Lung (tissue), 11 donors: ENCODE measurements at regions not wholly inside any gene's neighbourhood (a gene's known extent, or its start where the extent isn't known, plus 50 kb on each side); places are given as distances from the start of the nearest gene placed in this dataset.

Source experiments
- ATAC-seq: fragments of 200-7000 bp; cut with Tn5 transposase; one replicate; pipeline ENCODE4 v1.9.1; 2020; ENCODE audit warnings: moderate number of reproducible peaks; ENCODE audit not compliant: insufficient read depth, low FRiP score
- DNase-seq, 3 donors: peaks; one replicate each; pipeline ENCODE4 v3.0.0-alpha.2; 2013 to 2017
- H3K27ac ChIP-seq, 2 donors: one replicate each; pipeline ENCODE4 v1.5.1; 2013; ENCODE audit warnings: mild to moderate bottlenecking in 2 of 2, moderate library complexity in 2 of 2, control low read depth in 1 of 2, inconsistent platforms in 1 of 2, low read depth in 1 of 2, low read length in 1 of 2
- H3K27me3 ChIP-seq, 3 donors: one replicate each; pipeline ENCODE4 v1.5.1; 2013; ENCODE audit warnings: low read length in 2 of 3; ENCODE audit not compliant: control insufficient read depth in 3 of 3, insufficient read depth in 3 of 3
- H3K36me3 ChIP-seq, 4 donors: one replicate each; pipeline ENCODE4 v1.5.1; 2013; ENCODE audit warnings: low read length in 4 of 4, mild to moderate bottlenecking in 1 of 4, moderate library complexity in 1 of 4; ENCODE audit not compliant: control insufficient read depth in 4 of 4, insufficient read depth in 4 of 4
- H3K4me1 ChIP-seq, 5 donors: one replicate each; pipeline ENCODE4 v1.5.1; 2013; ENCODE audit warnings: low read length in 5 of 5, mild to moderate bottlenecking in 2 of 5, moderate library complexity in 1 of 5; ENCODE audit not compliant: control insufficient read depth in 5 of 5, insufficient read depth in 5 of 5
- H3K4me3 ChIP-seq: one replicate; pipeline ENCODE4 v1.5.1; 2013; ENCODE audit warnings: mild to moderate bottlenecking, control low read depth, moderate library complexity
- H3K9ac ChIP-seq, 2 donors: one replicate each; pipeline ENCODE4 v1.5.1; 2013; ENCODE audit warnings: low read length in 2 of 2, control low read depth in 1 of 2; ENCODE audit not compliant: insufficient read depth in 1 of 2
- H3K9me3 ChIP-seq, 4 donors: one replicate each; pipeline ENCODE4 v1.5.1; 2013; ENCODE audit warnings: low read length in 3 of 4, mild to moderate bottlenecking in 1 of 4, moderate library complexity in 1 of 4; ENCODE audit not compliant: control insufficient read depth in 4 of 4, insufficient read depth in 3 of 4
- CTCF ChIP-seq: IDR thresholded peaks from 2 replicates; pipeline ENCODE4 v1.5.1; 2012; ENCODE audit warnings: mild to moderate bottlenecking; ENCODE audit errors: control extremely low read depth, extremely low read depth
- WGBS, 2 donors: extraction: QIAGEN DNeasy Blood & Tissue Kit; methylation state at CpG; one replicate each; pipeline ENCODE4 v1.1.7; 2013; 5-methylcytosine and 5-hydroxymethylcytosine counted together
- donor health status: control.
- donor health status: control.
- donor health status: Bipolar disorder and iron deficiency.
- donor health status: healthy.
- donor health status: DM: yes; HTN: yes; CAD: no.

GRCh38 chr3:42037318-42037945, 53.7 kb upstream of the TRAK1 start:
- 92 to 97% methylated on average over 4 of the region's 4 CpGs for WGBS, 2 donors
- H3K4me3 ChIP-seq, result no peak overlapping the region
- peaks cover 11 to 47% (median 15%) of the 10 kb centered on the region in 5 donors for H3K4me1 ChIP-seq

DNA sequence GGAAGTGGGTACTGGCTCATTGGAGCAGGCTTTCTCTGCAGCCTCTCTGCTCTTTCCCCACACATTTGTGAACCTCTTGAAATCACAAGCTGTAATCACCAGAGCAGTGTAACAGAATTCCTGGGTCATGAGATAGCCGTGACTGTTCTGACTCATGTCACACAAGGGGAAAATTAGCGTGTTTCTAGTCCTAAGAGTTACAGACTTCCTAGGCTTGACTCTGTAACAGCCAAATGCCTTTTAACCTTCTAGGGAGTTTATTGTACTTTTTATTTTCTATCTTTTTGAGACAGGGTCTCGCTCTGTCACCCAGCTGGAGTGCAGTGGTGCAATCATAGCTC, 54.7 kb upstream of the TRAK1 start:
- WGBS, 2 donors, result 51 to 67% methylated on average over 3 of the region's 3 CpGs
- ATAC-seq, result peak; percentile 60

More at GRCh38 chr3:42037318-42037945, 53.7 kb upstream of the TRAK1 start:
- H3K27ac ChIP-seq, result peak overlapping the region; percentile 79 to 85
- TF ChIP-seq CTCF, result no peak
- H3K9ac ChIP-seq, result no peak overlapping the region
- ATAC-seq (no peak), DNase-seq (no peak)
- H3K9me3 ChIP-seq, result no peaks in the 10 kb centered on the region
- peaks cover 0 to 6% (median 0%) of the 10 kb centered on the region in 4 donors for H3K36me3 ChIP-seq
- H3K27me3 ChIP-seq, result no peaks in the 10 kb centered on the region

DNA sequence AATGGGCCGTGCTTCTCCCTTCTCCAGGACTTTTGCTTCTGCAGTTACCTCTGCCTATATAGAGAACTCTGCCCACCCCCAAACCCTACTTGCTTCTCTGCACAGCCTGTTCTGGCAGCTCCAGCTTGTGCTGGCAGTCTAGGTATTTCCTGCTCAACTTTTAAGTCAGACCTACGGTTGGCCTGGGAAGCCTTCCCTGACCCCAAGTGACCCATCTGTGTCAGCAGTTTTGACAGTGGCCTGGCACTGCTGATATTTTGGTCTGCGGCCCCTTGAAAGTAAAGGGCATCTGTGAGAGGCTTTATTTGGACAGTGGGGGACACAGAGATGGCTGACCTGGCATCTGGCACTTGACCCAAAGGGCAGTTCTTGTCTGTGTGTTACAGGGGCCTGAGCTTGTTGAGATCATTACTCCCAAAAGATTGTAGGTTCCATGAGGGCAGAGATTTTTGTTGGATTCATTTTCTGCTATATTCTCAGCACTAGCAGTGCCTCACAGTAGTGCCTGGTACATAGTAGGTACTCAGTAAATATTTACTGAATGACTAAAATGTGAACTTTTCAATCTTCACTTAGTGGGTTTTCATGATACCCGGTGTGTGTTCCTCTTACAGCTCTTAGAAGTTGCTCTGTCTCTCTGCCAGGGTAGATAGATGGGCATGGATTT, 55.2 kb upstream of the TRAK1 start:
- H3K4me1 ChIP-seq, result peaks cover 17 to 55% (median 22%) of the 10 kb centered on the region in 5 donors
- H3K4me3 ChIP-seq, result no peak overlapping the region
- DNase-seq (no peak), ATAC-seq (no peak)
- WGBS, 2 donors, result 50 to 66% methylated on average over 4 of the region's 4 CpGs
- H3K36me3 ChIP-seq, result peaks cover 0 to 6% (median 0%) of the 10 kb centered on the region in 4 donors
- peak overlapping the region in 1 of 2 donors; percentile 35 for H3K9ac ChIP-seq
- no peaks in the 10 kb centered on the region for H3K9me3 ChIP-seq
- H3K27ac ChIP-seq, result peak overlapping the region; percentile 81 to 85
- no peaks in the 10 kb centered on the region for H3K27me3 ChIP-seq
- TF ChIP-seq CTCF, result no peak

More for the DNA sequence above, 54.7 kb upstream of the TRAK1 start:
- TF ChIP-seq CTCF, result no peak
- Histone ChIP-seq H3K9me3 (no peaks in the 10 kb centered on the region), H3K4me1 (peaks cover 17 to 55% (median 21%) of the 10 kb centered on the region in 5 donors), H3K27ac (peak overlapping the region; percentile 81 to 85), H3K27me3 (no peaks in the 10 kb centered on the region), H3K4me3 (no peak overlapping the region), H3K9ac (peak overlapping the region in 1 of 2 donors; percentile 35), H3K36me3 (peaks cover 0 to 6% (median 0%) of the 10 kb centered on the region in 4 donors)
- peak in 2 of 3 donors; percentile 40 to 61 for DNase-seq
